ENCODE measurements at regions not wholly inside any gene's neighbourhood (a gene's known extent, or its start where the extent isn't known, plus 50 kb on each side); places are given as distances from the start of the nearest gene placed in this dataset.

- no peak for TF ChIP-seq CTCF (IDR thresholded peaks at IDR 0.05)
- no peak for TF ChIP-seq POLR2AphosphoS5 (IDR thresholded peaks at IDR 0.05)
- no peak for TF ChIP-seq POLR2A (IDR thresholded peaks at IDR 0.05)
Observed at GRCh38 chr15:72840114-72840513, 56.6 kb upstream of the ADPGK start.
